ENCODE measurements at regions not wholly inside any gene's neighbourhood (a gene's known extent, or its start where the extent isn't known, plus 50 kb on each side); places are given as distances from the start of the nearest gene placed in this dataset.

GRCh38 chr5:8410618-8411017 is 541.7 kb downstream of the MTRR start:
- TF ChIP-seq, protein P1, sequence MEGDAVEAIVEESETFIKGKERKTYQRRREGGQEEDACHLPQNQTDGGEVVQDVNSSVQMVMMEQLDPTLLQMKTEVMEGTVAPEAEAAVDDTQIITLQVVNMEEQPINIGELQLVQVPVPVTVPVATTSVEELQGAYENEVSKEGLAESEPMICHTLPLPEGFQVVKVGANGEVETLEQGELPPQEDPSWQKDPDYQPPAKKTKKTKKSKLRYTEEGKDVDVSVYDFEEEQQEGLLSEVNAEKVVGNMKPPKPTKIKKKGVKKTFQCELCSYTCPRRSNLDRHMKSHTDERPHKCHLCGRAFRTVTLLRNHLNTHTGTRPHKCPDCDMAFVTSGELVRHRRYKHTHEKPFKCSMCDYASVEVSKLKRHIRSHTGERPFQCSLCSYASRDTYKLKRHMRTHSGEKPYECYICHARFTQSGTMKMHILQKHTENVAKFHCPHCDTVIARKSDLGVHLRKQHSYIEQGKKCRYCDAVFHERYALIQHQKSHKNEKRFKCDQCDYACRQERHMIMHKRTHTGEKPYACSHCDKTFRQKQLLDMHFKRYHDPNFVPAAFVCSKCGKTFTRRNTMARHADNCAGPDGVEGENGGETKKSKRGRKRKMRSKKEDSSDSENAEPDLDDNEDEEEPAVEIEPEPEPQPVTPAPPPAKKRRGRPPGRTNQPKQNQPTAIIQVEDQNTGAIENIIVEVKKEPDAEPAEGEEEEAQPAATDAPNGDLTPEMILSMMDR (IDR thresholded peaks at IDR 0.05; ENCODE audit: low read length) = no peak
- TF ChIP-seq EZH2 (IDR thresholded peaks at IDR 0.05; ENCODE audit: borderline replicate concordance, low read length) = no peak

Measured in OCI-LY1 (cell line).